ENCODE measurements at regions not wholly inside any gene's neighbourhood (a gene's known extent, or its start where the extent isn't known, plus 50 kb on each side); places are given as distances from the start of the nearest gene placed in this dataset.
"Not testable (repeated sequence)": the region's sequence is repeated elsewhere in the genome, so short reads cannot be mapped to it uniquely, and the experiment has no call there.

GRCh38 chr19:22483514-22483913 lies 61.4 kb upstream of the ZNF98 start:
- TF ChIP-seq CTCF (optimal IDR thresholded peaks at IDR 0.05 in 1 of 3, IDR thresholded peaks at IDR 0.05 in 1 of 3, conservative IDR thresholded peaks at IDR 0.05 in 1 of 3; ENCODE audit: extremely low read depth in 1 of 3, insufficient read depth in 2 of 3, low read length in 3 of 3); EZH2 (IDR thresholded peaks at IDR 0.05; ENCODE audit: low read length): not testable (repeated sequence)

Data from keratinocyte (primary cell).